ENCODE measurements at regions not wholly inside any gene's neighbourhood (a gene's known extent, or its start where the extent isn't known, plus 50 kb on each side); places are given as distances from the start of the nearest gene placed in this dataset.

GRCh38 chr18:30527917-30528316, 514.6 kb downstream of the DSC3 start:
- 79% methylated on average over 1 of the region's 1 CpG; no CpG with 5 or more reads in 1 of the 2 experiments for WGBS, 2 experiments (ENCODE audit: extremely low coverage in 1 of 2, insufficient coverage in 1 of 2, insufficient read length in 1 of 2, insufficient replicate concordance in 2 of 2, low coverage in 1 of 2, low lambda C conversion rate in 2 of 2, missing lambda C conversion rate in 1 of 2)
- H2AK5ac ChIP-seq (ENCODE audit: low read depth, low read length) = no peak overlapping the region
- H3K23me2 ChIP-seq (ENCODE audit: low read depth, low read length) = no peaks in the 10 kb centered on the region
- POLR2A ChIA-PET (ENCODE audit: partially characterized antibody) = no interaction called here
- no peak overlapping the region for H3K56ac ChIP-seq (replicated peaks; ENCODE audit: insufficient read length, low read depth, low read length)
- H3K23ac ChIP-seq (ENCODE audit: insufficient read length) = no peak overlapping the region
- H2AFZ ChIP-seq (ENCODE audit: low read length) = no peak overlapping the region
- no peak overlapping the region for H2BK15ac ChIP-seq (ENCODE audit: low read length)
- no peaks in the 10 kb centered on the region for H3K27me3 ChIP-seq (replicated peaks in 1 of 4; ENCODE audit: control insufficient read depth in 3 of 4, extremely low read depth in 1 of 4, insufficient read depth in 3 of 4, low read length in 3 of 4)
- no peak overlapping the region for H4K8ac ChIP-seq (ENCODE audit: extremely low read depth, insufficient read depth, low read length)
- H3K4ac ChIP-seq (replicated peaks; ENCODE audit: insufficient read length, low read depth, low read length) = no peak overlapping the region
- H3K4me1 ChIP-seq (replicated peaks in 1 of 4; ENCODE audit: control insufficient read depth in 3 of 4, insufficient read depth in 4 of 4, low read length in 3 of 4) = peaks cover 0 to 4% (median under 1%) of the 10 kb centered on the region in 4 experiments; a peak in 3 of 7 replicates
- H4K20me1 ChIP-seq (replicated peaks in 1 of 2; ENCODE audit: control insufficient read depth in 1 of 2, insufficient read depth in 2 of 2, low read length in 2 of 2) = no peaks in the 10 kb centered on the region
- TF ChIP-seq TAF1 (IDR thresholded peaks at IDR 0.05; ENCODE audit: low read depth, low read length) (no peak), TEAD4 (IDR thresholded peaks at IDR 0.05; ENCODE audit: low read depth, low read length) (no peak), RNF2 (IDR thresholded peaks at IDR 0.05; ENCODE audit: borderline replicate concordance, low read depth, low read length, missing control alignments, poor library complexity, severe bottlenecking) (no peak), USF2 (IDR thresholded peaks at IDR 0.05; ENCODE audit: low read length) (no peak), HDAC2 (IDR thresholded peaks at IDR 0.05; ENCODE audit: borderline replicate concordance in 1 of 2, low read depth in 2 of 2, low read length in 2 of 2) (no peak)
- no peak overlapping the region for H3K18ac ChIP-seq (ENCODE audit: extremely low read depth, low read length)
- no peak overlapping the region for H4K91ac ChIP-seq (replicated peaks; ENCODE audit: insufficient read length, low read length)
- H3K79me1 ChIP-seq (ENCODE audit: low read depth, low read length) = no peaks in the 10 kb centered on the region
- H3K79me2 ChIP-seq (ENCODE audit: control insufficient read depth in 1 of 2, insufficient read depth in 2 of 2, low read length in 2 of 2) = no peaks in the 10 kb centered on the region
- no peak overlapping the region for H2BK12ac ChIP-seq (ENCODE audit: low read depth, low read length)
- no peak overlapping the region for H3K9ac ChIP-seq (replicated peaks in 1 of 4; ENCODE audit: extremely low read depth in 1 of 4, low read depth in 3 of 4, low read length in 3 of 4)
- H2BK5ac ChIP-seq (ENCODE audit: low read depth, low read length) = no peak overlapping the region
- CTCF ChIA-PET (ENCODE audit: partially characterized antibody) = interaction anchor here (1.4 kb wide), 1 partner anchor 39 kb away, joined by 4 read pairs; no protein-coding TSS in a partner anchor
- H3K9me3 ChIP-seq (ENCODE audit: insufficient read depth in 2 of 2, low read depth in 1 of 2, low read length in 1 of 2) = no peaks in the 10 kb centered on the region
- H3K4me2 ChIP-seq (ENCODE audit: insufficient read depth in 1 of 2, low read depth in 2 of 2, low read length in 2 of 2) = no peak overlapping the region
- H3K14ac ChIP-seq (ENCODE audit: insufficient read length) = no peak overlapping the region
- H3K36me3 ChIP-seq (ENCODE audit: control insufficient read depth in 2 of 4, insufficient read depth in 4 of 4, low read length in 3 of 4) = no peaks in the 10 kb centered on the region
- H3K27ac ChIP-seq (ENCODE audit: low read depth, low read length) = no peak overlapping the region
- H2BK20ac ChIP-seq (ENCODE audit: low read length) = no peak overlapping the region
- no peak overlapping the region for H3K4me3 ChIP-seq (ENCODE audit: extremely low read depth in 1 of 4, insufficient read depth in 2 of 4, low read depth in 3 of 4, low read length in 4 of 4)
- no peak for DNase-seq (ENCODE audit: low read depth in 1 of 2, low spot score in 2 of 2)
- no peak overlapping the region for H4K5ac ChIP-seq (ENCODE audit: insufficient read length, low read depth, low read length)
- no peak overlapping the region for H2BK120ac ChIP-seq (replicated peaks; ENCODE audit: low read depth, low read length)
- no peak for FAIRE-seq
